A673 (cell line): ENCODE measurements at regions not wholly inside any gene's neighbourhood (a gene's known extent, or its start where the extent isn't known, plus 50 kb on each side); places are given as distances from the start of the nearest gene placed in this dataset.

ENCODE experiments used
- EZH2 ChIP-seq: fragments of 200-600 bp; sonication (generic); IDR thresholded peaks from 2 replicates; pipeline ENCODE4 v1.6.1; 2017; ENCODE audit warnings: borderline replicate concordance, low read depth, mild to moderate bottlenecking, mixed read lengths, antibody characterized with exemption, low read length; ENCODE audit not compliant: poor library complexity, severe bottlenecking
- TF ChIP-seq, protein P1 (sequence below): fragments of 300-800, 200-600 bp; sonication (generic); conservative IDR thresholded peaks from 2 replicates; pipeline ENCODE4 v1.5.1; 2017; ENCODE audit warnings: low read depth, mild to moderate bottlenecking, antibody characterized with exemption, low read length, moderate library complexity, mixed read lengths

DNA sequence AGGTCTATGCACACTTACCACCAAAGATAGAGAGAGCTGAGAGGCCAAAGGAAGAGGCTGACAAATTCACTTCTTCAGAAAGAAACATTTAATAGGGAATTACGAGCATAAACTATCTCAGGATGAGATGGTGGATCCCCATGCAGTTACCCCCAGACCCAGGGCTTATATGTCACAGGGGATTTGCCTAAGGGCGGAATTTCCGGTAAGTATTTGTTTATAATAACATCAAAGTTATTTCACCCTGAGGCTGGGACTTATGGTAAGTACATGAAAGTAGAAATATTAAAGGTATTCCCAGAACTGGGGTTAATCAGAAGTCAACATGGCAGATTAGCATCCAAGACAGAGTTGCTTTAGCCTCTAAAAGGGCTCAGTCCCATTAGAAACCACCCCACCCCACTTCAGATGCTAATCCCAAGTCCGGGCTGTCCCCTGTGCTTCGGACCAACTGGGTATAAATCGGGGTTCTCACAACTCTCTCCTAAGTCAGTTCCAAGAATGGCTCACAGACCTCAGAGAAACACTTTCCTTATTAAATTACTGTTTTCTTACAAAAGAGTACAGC lies 247.4 kb upstream of the ZP4 start:
- TF ChIP-seq, protein P1, sequence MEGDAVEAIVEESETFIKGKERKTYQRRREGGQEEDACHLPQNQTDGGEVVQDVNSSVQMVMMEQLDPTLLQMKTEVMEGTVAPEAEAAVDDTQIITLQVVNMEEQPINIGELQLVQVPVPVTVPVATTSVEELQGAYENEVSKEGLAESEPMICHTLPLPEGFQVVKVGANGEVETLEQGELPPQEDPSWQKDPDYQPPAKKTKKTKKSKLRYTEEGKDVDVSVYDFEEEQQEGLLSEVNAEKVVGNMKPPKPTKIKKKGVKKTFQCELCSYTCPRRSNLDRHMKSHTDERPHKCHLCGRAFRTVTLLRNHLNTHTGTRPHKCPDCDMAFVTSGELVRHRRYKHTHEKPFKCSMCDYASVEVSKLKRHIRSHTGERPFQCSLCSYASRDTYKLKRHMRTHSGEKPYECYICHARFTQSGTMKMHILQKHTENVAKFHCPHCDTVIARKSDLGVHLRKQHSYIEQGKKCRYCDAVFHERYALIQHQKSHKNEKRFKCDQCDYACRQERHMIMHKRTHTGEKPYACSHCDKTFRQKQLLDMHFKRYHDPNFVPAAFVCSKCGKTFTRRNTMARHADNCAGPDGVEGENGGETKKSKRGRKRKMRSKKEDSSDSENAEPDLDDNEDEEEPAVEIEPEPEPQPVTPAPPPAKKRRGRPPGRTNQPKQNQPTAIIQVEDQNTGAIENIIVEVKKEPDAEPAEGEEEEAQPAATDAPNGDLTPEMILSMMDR, result no peak
- no peak for TF ChIP-seq EZH2
